GM10248 (cell line): ENCODE measurements at regions not wholly inside any gene's neighbourhood (a gene's known extent, or its start where the extent isn't known, plus 50 kb on each side); places are given as distances from the start of the nearest gene placed in this dataset.
"Not testable (repeated sequence)": the region's sequence is repeated elsewhere in the genome, so short reads cannot be mapped to it uniquely, and the experiment has no call there.

Experiments used
- CTCF ChIA-PET: fragments of 300-600 bp; sonication (Branson Sonifier 250); formaldehyde crosslinking; extraction: SDS; loops from one replicate; lab custom pipeline; 2021; ENCODE audit warnings: antibody characterized with exemption; lab: Yijun Ruan, JAX
- POLR2A ChIA-PET: fragments of 350-650 bp; sonication (Branson Sonifier 250); formaldehyde crosslinking; extraction: SDS; loops from one replicate; lab custom pipeline; 2020; ENCODE audit warnings: antibody characterized with exemption; lab: Yijun Ruan, JAX
- DNase-seq: peaks from one replicate; pipeline ENCODE4 v3.0.0; 2012; ENCODE audit errors: extremely low spot score
- TF ChIP-seq, protein P1 (sequence below): IDR thresholded peaks from 2 replicates; pipeline ENCODE4 v1.5.1; 2012; ENCODE audit warnings: mild to moderate bottlenecking, low read depth; ENCODE audit errors: extremely low read depth, missing control alignments, control extremely low read depth

GRCh38 chr1:76730027-76730426 lies 137.3 kb upstream of the ST6GALNAC5 start:
- CTCF ChIA-PET = no interaction called here
- DNase-seq = no peak
- POLR2A ChIA-PET = no interaction called here

DNA sequence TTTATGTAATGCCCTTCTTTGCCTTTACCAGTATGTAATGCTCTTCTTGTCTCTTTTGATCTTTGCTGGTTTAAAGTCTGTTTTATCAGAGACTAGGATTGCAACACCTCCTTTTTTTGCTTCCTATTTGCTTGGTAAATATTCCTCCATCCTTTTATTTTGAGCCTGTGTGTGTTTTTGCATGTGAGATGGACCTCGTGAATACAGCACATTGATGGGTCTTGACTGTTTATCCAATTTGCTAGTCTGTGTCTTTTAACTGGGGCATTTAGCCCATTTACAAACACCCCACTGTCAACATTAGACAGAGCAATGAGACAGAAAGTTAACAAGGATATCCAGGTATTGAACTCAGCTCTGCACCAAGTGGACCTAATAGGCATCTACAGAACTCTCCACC lies 128.9 kb upstream of the ST6GALNAC5 start:
- POLR2A ChIA-PET, DNase-seq: not testable (repeated sequence)
- CTCF ChIA-PET = interaction anchor here (1.3 kb wide), 1 partner anchor 10 kb away, joined by 4 read pairs; no protein-coding TSS in a partner anchor

More at GRCh38 chr1:76730027-76730426, 137.3 kb upstream of the ST6GALNAC5 start:
- TF ChIP-seq, protein P1, sequence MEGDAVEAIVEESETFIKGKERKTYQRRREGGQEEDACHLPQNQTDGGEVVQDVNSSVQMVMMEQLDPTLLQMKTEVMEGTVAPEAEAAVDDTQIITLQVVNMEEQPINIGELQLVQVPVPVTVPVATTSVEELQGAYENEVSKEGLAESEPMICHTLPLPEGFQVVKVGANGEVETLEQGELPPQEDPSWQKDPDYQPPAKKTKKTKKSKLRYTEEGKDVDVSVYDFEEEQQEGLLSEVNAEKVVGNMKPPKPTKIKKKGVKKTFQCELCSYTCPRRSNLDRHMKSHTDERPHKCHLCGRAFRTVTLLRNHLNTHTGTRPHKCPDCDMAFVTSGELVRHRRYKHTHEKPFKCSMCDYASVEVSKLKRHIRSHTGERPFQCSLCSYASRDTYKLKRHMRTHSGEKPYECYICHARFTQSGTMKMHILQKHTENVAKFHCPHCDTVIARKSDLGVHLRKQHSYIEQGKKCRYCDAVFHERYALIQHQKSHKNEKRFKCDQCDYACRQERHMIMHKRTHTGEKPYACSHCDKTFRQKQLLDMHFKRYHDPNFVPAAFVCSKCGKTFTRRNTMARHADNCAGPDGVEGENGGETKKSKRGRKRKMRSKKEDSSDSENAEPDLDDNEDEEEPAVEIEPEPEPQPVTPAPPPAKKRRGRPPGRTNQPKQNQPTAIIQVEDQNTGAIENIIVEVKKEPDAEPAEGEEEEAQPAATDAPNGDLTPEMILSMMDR = no peak

DNA sequence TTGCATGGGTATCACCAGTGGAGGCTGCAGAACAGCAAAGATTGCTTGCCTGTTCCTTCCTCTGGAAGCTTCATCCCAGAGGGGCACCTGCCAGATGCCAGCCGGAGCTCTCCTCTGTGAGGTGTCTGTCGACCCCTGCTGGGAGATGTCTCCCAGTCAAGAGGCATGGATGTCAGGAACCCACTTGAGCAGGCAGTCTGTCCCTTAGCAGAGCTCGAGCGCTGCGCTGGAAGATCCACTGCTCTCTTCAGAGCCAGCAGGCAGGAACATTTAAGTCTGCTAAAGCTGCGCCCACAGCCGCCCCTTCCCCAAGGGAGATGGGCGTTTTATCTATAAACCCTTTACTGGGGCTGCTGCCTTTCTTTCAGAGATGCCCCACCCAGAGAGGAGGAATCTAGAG lies 126.3 kb upstream of the ST6GALNAC5 start:
- POLR2A ChIA-PET, DNase-seq: not testable (repeated sequence)
- CTCF ChIA-PET = interaction anchor here (1.5 to 1.6 kb wide), 2 partner anchors 9 to 15 kb away, joined by 3 read pairs; no protein-coding TSS in a partner anchor

DNA sequence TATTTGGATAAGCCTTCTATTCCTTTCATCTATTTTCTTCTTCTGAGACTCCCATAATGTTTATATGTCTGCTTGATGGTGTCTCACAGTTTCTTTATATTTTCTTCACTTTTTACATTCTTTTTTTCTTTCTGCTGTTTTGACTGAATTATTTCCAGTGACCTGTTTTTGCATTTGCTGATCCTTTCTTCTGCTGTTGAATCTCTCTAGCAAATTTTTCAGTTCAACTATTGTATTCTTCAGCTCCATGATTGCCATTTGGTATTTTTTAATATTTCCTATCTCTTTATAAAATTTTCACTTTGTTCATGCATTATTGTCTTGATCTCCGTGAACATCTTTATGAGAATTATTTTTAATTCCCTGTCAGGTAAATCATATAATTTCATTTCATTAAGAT lies 122.3 kb upstream of the ST6GALNAC5 start:
- DNase-seq = no peak
- TF ChIP-seq, protein P1 = no peak
- CTCF ChIA-PET = interaction anchor here (1.4 kb wide), 1 partner anchor 8 kb away, joined by 3 read pairs; no protein-coding TSS in a partner anchor
- POLR2A ChIA-PET = no interaction called here

- TF ChIP-seq, protein P1 = no peak
- CTCF ChIA-PET = interaction anchor here (1.4 to 2.7 kb wide), 2 partner anchors 9 to 21 kb away, joined by 3 to 9 read pairs; no protein-coding TSS in a partner anchor
- POLR2A ChIA-PET = no interaction called here
- DNase-seq = no peak
Observed at GRCh38 chr1:76746206-76746605, 121.1 kb upstream of the ST6GALNAC5 start.

DNA sequence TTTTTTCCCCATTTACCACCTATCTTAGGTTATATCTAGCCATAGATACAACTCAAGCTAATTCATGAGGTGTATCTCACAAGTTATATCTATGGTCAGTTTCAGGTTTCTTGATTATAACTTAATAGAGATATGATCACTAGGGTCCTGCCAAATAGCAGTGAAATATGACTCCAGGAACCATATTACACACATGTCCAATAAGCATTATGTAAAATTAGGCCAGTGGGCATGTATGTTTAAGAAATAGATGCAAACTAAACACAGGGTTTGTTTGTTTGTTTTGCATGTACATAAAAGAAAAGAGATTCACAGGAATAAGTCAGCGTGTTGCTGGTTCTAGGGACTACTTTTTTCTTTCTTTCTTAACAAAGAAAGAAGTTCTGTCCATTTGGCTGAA lies 112.5 kb upstream of the ST6GALNAC5 start:
- TF ChIP-seq, protein P1 = no peak
- DNase-seq = no peak
- CTCF ChIA-PET = no interaction called here
- POLR2A ChIA-PET = no interaction called here

GRCh38 chr1:76759171-76759860 lies 108.0 kb upstream of the ST6GALNAC5 start:
- DNase-seq = no peak
- CTCF ChIA-PET = no interaction called here
- TF ChIP-seq, protein P1 = no peak
- POLR2A ChIA-PET = no interaction called here
